ENCODE measurements at regions not wholly inside any gene's neighbourhood (a gene's known extent, or its start where the extent isn't known, plus 50 kb on each side); places are given as distances from the start of the nearest gene placed in this dataset.

DNA sequence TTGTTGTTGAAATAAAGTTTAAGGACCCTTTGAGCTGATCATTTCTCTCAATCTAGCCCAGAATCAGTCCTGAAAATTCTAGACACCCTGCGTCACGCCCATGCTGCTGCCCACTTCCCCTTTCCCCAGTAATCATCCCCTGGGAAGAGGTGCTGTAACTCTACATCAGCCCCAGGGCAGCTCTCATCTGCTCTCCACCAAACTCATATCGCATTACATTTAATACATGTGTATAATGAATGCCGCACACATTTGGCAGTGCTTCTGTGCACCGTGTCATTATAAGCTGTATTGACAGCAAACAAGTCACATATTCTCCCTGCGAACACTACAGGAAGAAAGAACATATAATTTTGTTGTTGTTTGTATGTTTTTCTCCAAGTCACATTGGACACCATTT is 539.7 kb upstream of the DAB1 start:
- TF ChIP-seq POLR2A (IDR thresholded peaks at IDR 0.05) (no peak), CTCF (IDR thresholded peaks at IDR 0.05) (no peak)

Data from Peyer's patch (tissue), 4 donors.